Esophagus muscularis mucosa (tissue), 4 donors: ENCODE measurements at regions not wholly inside any gene's neighbourhood (a gene's known extent, or its start where the extent isn't known, plus 50 kb on each side); places are given as distances from the start of the nearest gene placed in this dataset.
"Not testable (repeated sequence)": the region's sequence is repeated elsewhere in the genome, so short reads cannot be mapped to it uniquely, and the experiment has no call there.

ENCODE experiments used
- EP300 ChIP-seq: sonication (generic); formaldehyde crosslinking; IDR thresholded peaks from one replicate; pipeline ENCODE4 v1.6.1; 2017; ENCODE audit warnings: antibody characterized with exemption
- POLR2A ChIP-seq: fragments of 450-650 bp; IDR thresholded peaks from one replicate; pipeline ENCODE4 v1.6.1; 2017; ENCODE audit warnings: antibody characterized with exemption, moderate library complexity, mild to moderate bottlenecking, low read depth
- TF ChIP-seq, protein P1 (sequence below), 3 experiments: fragments of 200-600 bp in 2 of 3; fragments of 450-650 bp in 1 of 3; sonication (generic) in 2 of 3; IDR thresholded peaks; one replicate each; pipeline ENCODE4 v1.5.1; 2017 to 2019; ENCODE audit warnings: antibody characterized with exemption in 3 of 3, mild to moderate bottlenecking in 2 of 3, moderate library complexity in 1 of 3

DNA sequence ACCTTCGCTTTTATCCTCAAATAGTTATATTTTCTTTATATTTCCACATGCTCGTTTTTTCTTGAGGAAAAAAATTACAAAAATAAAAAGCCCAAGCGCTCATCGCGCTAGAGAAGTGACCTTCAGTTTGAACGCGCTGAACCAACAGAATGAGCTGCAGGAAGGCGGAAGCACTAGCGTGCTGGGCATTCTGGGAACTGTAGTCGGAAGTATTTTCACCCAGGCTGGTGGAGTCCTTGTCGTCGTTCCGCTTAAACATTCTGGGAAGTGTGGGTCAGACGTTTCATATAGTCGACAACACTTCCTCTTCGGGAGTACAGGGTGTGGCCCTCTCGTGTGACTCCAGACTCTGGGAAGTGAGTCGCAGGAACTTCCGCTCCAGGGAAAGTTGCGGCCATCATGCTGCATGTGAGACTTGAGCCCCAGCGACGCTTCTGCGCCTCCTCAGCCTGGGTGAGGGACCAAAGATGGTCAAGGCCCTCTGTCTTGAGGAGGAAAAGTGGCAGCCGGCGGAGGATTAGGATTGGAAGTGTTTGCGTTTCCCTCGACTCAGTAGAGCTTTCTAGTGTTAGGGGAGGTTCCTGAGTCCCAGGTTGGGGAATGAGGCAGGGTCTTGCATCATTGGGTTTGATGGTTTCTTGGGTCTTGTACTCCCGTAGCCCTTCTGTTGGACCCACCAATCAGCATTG is 84.1 kb upstream of the GPR39 start:
- TF ChIP-seq, protein P1, sequence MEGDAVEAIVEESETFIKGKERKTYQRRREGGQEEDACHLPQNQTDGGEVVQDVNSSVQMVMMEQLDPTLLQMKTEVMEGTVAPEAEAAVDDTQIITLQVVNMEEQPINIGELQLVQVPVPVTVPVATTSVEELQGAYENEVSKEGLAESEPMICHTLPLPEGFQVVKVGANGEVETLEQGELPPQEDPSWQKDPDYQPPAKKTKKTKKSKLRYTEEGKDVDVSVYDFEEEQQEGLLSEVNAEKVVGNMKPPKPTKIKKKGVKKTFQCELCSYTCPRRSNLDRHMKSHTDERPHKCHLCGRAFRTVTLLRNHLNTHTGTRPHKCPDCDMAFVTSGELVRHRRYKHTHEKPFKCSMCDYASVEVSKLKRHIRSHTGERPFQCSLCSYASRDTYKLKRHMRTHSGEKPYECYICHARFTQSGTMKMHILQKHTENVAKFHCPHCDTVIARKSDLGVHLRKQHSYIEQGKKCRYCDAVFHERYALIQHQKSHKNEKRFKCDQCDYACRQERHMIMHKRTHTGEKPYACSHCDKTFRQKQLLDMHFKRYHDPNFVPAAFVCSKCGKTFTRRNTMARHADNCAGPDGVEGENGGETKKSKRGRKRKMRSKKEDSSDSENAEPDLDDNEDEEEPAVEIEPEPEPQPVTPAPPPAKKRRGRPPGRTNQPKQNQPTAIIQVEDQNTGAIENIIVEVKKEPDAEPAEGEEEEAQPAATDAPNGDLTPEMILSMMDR (IDR thresholded peaks at IDR 0.05): not testable (repeated sequence)
- not testable (repeated sequence) for TF ChIP-seq POLR2A, EP300
